B cell (primary cell): ENCODE measurements at regions not wholly inside any gene's neighbourhood (a gene's known extent, or its start where the extent isn't known, plus 50 kb on each side); places are given as distances from the start of the nearest gene placed in this dataset.

Experiments
- ATAC-seq: fragments of 200-7000 bp; cut with Tn5 transposase; one replicate; pipeline ENCODE4 v1.10.0; 2021; ENCODE audit warnings: low read depth, mild to moderate bottlenecking, moderate number of reproducible peaks, moderate library complexity
- CTCF ChIA-PET: fragments of 350-600 bp; sonication (Branson Sonifier 250); formaldehyde crosslinking; loops from one replicate; lab custom pipeline; 2021; ENCODE audit warnings: antibody characterized with exemption, inconsistent platforms; lab: Charles Lee
- POLR2A ChIA-PET: fragments of 350-600 bp; sonication (Branson Sonifier 250); formaldehyde crosslinking; loops from one replicate; lab custom pipeline; 2021; ENCODE audit warnings: antibody characterized with exemption; lab: Charles Lee
- DNase-seq: peaks from one replicate; pipeline ENCODE4 v3.0.0; 2013
- H2AFZ ChIP-seq: 2 replicates; pipeline ENCODE4 v1.6.1; 2012; ENCODE audit warnings: mild to moderate bottlenecking, low read depth, low read length; ENCODE audit not compliant: insufficient read depth, poor library complexity, severe bottlenecking
- H3K27ac ChIP-seq, 2 donors: 1 replicate in 1 of 2; 2 replicates in 1 of 2; pipeline ENCODE4 v1.5.1; 2012 to 2013; ENCODE audit warnings: low read length in 2 of 2, mild to moderate bottlenecking in 2 of 2, moderate library complexity in 1 of 2
- H3K27me3 ChIP-seq, 4 experiments: fragments of 200-600 bp in 1 of 4; sonication (generic) in 1 of 4; replicated peaks in 1 of 4; 1 replicate in 2 of 4; 2 replicates in 2 of 4; pipeline versions ENCODE4 v1.6.1 to v1.7.0; 2013 to 2016; ENCODE audit warnings: low read length in 3 of 4, mild to moderate bottlenecking in 2 of 4, mixed read lengths in 1 of 4, moderate library complexity in 1 of 4; ENCODE audit not compliant: insufficient read depth in 4 of 4, control insufficient read depth in 3 of 4; ENCODE audit errors: control extremely low read depth in 1 of 4
- H3K36me3 ChIP-seq, 2 experiments: replicated peaks in 1 of 2; 1 replicate in 1 of 2; 2 replicates in 1 of 2; pipeline versions ENCODE4 v1.6.1 to v1.7.1; 2013; ENCODE audit warnings: low read length in 1 of 2; ENCODE audit not compliant: insufficient read depth in 2 of 2, control insufficient read depth in 1 of 2; ENCODE audit errors: control extremely low read depth in 1 of 2, extremely low read depth in 1 of 2
- H3K4me1 ChIP-seq, 2 donors: fragments of 200-600 bp in 1 of 2; sonication (generic) in 1 of 2; 1 replicate in 1 of 2; 2 replicates in 1 of 2; pipeline versions ENCODE4 v1.5.1 to v1.6.1; 2013 to 2017; ENCODE audit warnings: low read length in 2 of 2; ENCODE audit not compliant: control insufficient read depth in 2 of 2, insufficient read depth in 2 of 2
- H3K4me2 ChIP-seq: replicated peaks from 2 replicates; pipeline ENCODE3; 2012; ENCODE audit warnings: mild to moderate bottlenecking, low read depth, low read length; ENCODE audit not compliant: poor library complexity, severe bottlenecking
- H3K4me3 ChIP-seq, 5 experiments: fragments of 200-600 bp in 1 of 5; sonication (generic) in 1 of 5; 1 replicate in 3 of 5; 2 replicates in 2 of 5; pipeline versions ENCODE4 v1.5.1 to v1.7.0; 2011 to 2016; ENCODE audit warnings: low read length in 4 of 5, mild to moderate bottlenecking in 4 of 5, low read depth in 2 of 5, control low read depth in 1 of 5, moderate library complexity in 1 of 5; ENCODE audit not compliant: insufficient read depth in 1 of 5; ENCODE audit errors: control extremely low read depth in 1 of 5, extremely low read depth in 1 of 5
- H3K79me2 ChIP-seq: fragments of 200-600 bp; sonication (generic); one replicate; pipeline ENCODE4 v1.6.0; 2016; ENCODE audit warnings: low read length; ENCODE audit not compliant: control insufficient read depth, insufficient read depth
- H3K9ac ChIP-seq: fragments of 200-600 bp; sonication (generic); 2 replicates; pipeline ENCODE4 v1.6.1; 2017; ENCODE audit warnings: mild to moderate bottlenecking, low read length, moderate library complexity
- H3K9me3 ChIP-seq, 3 donors: one replicate each; pipeline versions ENCODE4 v1.6.1 to v1.7.1; 2013; ENCODE audit warnings: low read length in 2 of 3; ENCODE audit not compliant: control insufficient read depth in 2 of 3, insufficient read depth in 1 of 3; ENCODE audit errors: control extremely low read depth in 1 of 3
- H4K20me1 ChIP-seq: 2 replicates; pipeline ENCODE4 v1.6.0; 2012; ENCODE audit warnings: mild to moderate bottlenecking, low read length; ENCODE audit not compliant: insufficient read depth, control insufficient read depth, poor library complexity, severe bottlenecking
- H3K27ac Mint-ChIP-seq: one replicate; pipeline ENCODE4 v1.8.0; 2021; ENCODE audit warnings: mixed read lengths
- H3K27me3 Mint-ChIP-seq: one replicate; pipeline ENCODE4 v1.8.0; 2021; ENCODE audit warnings: mixed read lengths
- H3K4me1 Mint-ChIP-seq: one replicate; pipeline ENCODE4 v1.8.0; 2021; ENCODE audit warnings: mixed read lengths
- H3K4me3 Mint-ChIP-seq: one replicate; pipeline ENCODE4 v1.8.0; 2021; ENCODE audit warnings: mixed read lengths
- H3K9me3 Mint-ChIP-seq: one replicate; pipeline ENCODE4 v1.8.0; 2022; ENCODE audit warnings: mixed read lengths; ENCODE audit not compliant: insufficient read depth
- EZH2 ChIP-seq: IDR thresholded peaks from 2 replicates; pipeline ENCODE4 v1.6.1; 2012; ENCODE audit warnings: borderline replicate concordance, low read depth, mild to moderate bottlenecking, moderate library complexity, low read length; ENCODE audit not compliant: insufficient read depth, poor library complexity, severe bottlenecking
- WGBS: methylation state at CpG from one replicate; pipeline ENCODE4 v1.1.5; 2013; ENCODE audit warnings: missing lambda C conversion rate; ENCODE audit not compliant: insufficient coverage; 5-methylcytosine and 5-hydroxymethylcytosine counted together
- intact Hi-C: fragments of 100-400 bp; cut with micrococcal nuclease; formaldehyde crosslinking; loops from one replicate; pipeline ENCODE4 v1.10.0; 2022
- TF ChIP-seq, protein P1 (sequence below): fragments of 200-600 bp; IDR thresholded peaks from one replicate; pipeline ENCODE4 v1.8.0; 2022; ENCODE audit warnings: antibody characterized with exemption, mild to moderate bottlenecking

DNA sequence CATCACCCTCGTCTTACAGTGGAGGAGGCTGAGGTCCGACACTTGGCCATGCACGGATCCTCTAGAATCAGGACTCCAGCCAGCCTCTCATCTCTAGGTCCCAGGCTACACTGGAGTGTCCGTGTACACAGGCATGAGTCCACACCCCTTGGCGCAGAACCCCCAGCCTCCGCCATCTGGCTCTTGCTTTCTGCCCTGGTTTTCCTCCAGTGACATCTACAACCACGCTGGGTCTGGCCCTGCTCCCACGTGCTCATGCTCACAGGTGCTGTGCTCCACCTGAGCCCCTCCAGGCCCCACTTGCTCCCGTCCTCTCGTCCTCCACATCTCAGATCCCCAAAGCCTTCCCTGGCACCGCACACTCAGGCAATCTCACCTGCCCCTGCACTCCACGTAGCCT lies 260.8 kb downstream of the ENGASE start:
- no peaks in the 10 kb centered on the region for H3K9me3 Mint-ChIP-seq
- DNase-seq: no peak
- no peak overlapping the region for H3K9ac ChIP-seq
- H3K27ac Mint-ChIP-seq: no peak overlapping the region
- H3K27me3 ChIP-seq: peaks cover 0 to 23% (median 2%) of the 10 kb centered on the region in 4 experiments
- no peaks in the 10 kb centered on the region for H4K20me1 ChIP-seq
- H3K4me1 Mint-ChIP-seq: peaks cover 25% of the 10 kb centered on the region
- H3K9me3 ChIP-seq: no peaks in the 10 kb centered on the region
- H3K4me3 Mint-ChIP-seq: no peak overlapping the region
- peaks cover 33% of the 10 kb centered on the region for H3K27me3 Mint-ChIP-seq
- intact Hi-C loops: no loop called here
- H3K36me3 ChIP-seq: no peaks in the 10 kb centered on the region
- TF ChIP-seq, protein P1, sequence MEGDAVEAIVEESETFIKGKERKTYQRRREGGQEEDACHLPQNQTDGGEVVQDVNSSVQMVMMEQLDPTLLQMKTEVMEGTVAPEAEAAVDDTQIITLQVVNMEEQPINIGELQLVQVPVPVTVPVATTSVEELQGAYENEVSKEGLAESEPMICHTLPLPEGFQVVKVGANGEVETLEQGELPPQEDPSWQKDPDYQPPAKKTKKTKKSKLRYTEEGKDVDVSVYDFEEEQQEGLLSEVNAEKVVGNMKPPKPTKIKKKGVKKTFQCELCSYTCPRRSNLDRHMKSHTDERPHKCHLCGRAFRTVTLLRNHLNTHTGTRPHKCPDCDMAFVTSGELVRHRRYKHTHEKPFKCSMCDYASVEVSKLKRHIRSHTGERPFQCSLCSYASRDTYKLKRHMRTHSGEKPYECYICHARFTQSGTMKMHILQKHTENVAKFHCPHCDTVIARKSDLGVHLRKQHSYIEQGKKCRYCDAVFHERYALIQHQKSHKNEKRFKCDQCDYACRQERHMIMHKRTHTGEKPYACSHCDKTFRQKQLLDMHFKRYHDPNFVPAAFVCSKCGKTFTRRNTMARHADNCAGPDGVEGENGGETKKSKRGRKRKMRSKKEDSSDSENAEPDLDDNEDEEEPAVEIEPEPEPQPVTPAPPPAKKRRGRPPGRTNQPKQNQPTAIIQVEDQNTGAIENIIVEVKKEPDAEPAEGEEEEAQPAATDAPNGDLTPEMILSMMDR: no peak
- TF ChIP-seq EZH2: no peak
- POLR2A ChIA-PET: no interaction called here
- H3K4me1 ChIP-seq: peaks cover 20 to 23% of the 10 kb centered on the region in 2 donors
- CTCF ChIA-PET: no interaction called here
- H3K79me2 ChIP-seq: no peaks in the 10 kb centered on the region
- ATAC-seq: no peak
- no peak overlapping the region for H3K4me2 ChIP-seq
- H2AFZ ChIP-seq: no peak overlapping the region
- no peak overlapping the region for H3K4me3 ChIP-seq
- WGBS: 77% methylated on average over 12 of the region's 12 CpGs
- H3K27ac ChIP-seq: no peak overlapping the region

DNA sequence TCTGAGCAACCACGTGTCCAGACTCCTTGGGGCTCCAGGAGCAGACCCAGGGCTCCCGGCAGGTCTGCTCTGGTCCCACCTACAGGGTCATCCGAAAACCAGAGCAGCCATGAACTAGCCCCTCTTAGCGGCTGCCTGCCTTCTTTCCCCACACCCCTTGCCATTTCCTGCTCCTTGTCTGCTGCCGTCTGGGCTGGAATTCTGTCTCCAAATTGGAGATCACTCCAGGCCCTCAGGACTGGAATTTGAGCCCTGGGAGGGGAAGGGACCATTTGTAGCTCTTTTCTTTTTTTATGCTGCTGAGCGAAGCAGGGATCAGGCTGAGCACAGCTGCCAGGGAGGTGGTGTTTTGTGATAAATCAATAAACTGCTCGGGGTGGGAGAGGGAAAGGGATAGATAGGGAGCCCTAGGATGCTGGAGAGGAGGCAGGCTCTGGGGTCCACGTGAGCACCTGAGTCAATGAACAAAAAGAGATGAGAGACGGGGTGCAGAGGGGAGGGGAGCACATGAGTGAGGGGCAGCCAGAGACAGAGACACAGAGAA lies 257.5 kb downstream of the ENGASE start:
- intact Hi-C loops: no loop called here
- Histone ChIP-seq H4K20me1 (no peaks in the 10 kb centered on the region), H3K36me3 (no peaks in the 10 kb centered on the region), H3K79me2 (no peaks in the 10 kb centered on the region), H3K4me2 (no peak overlapping the region), H3K4me1 (no peaks in the 10 kb centered on the region), H3K9ac (no peak overlapping the region), H3K27ac (no peak overlapping the region), H2AFZ (no peak overlapping the region), H3K9me3 (peaks cover 0 to 3% (median 0%) of the 10 kb centered on the region in 3 donors), H3K27me3 (peaks cover 0 to 41% (median 2%) of the 10 kb centered on the region in 4 experiments), H3K4me3 (no peak overlapping the region)
- Mint-ChIP-seq H3K27me3 (peaks cover 55% of the 10 kb centered on the region), H3K9me3 (no peaks in the 10 kb centered on the region), H3K4me3 (no peak overlapping the region), H3K27ac (no peak overlapping the region), H3K4me1 (peaks cover 2% of the 10 kb centered on the region)
- ATAC-seq: no peak
- CTCF ChIA-PET: no interaction called here
- POLR2A ChIA-PET: no interaction called here
- DNase-seq: no peak
- 42% methylated on average over 8 of the region's 9 CpGs for WGBS
- TF ChIP-seq, protein P1: no peak
- no peak for TF ChIP-seq EZH2
